ENCODE measurements at regions not wholly inside any gene's neighbourhood (a gene's known extent, or its start where the extent isn't known, plus 50 kb on each side); places are given as distances from the start of the nearest gene placed in this dataset.

DNA sequence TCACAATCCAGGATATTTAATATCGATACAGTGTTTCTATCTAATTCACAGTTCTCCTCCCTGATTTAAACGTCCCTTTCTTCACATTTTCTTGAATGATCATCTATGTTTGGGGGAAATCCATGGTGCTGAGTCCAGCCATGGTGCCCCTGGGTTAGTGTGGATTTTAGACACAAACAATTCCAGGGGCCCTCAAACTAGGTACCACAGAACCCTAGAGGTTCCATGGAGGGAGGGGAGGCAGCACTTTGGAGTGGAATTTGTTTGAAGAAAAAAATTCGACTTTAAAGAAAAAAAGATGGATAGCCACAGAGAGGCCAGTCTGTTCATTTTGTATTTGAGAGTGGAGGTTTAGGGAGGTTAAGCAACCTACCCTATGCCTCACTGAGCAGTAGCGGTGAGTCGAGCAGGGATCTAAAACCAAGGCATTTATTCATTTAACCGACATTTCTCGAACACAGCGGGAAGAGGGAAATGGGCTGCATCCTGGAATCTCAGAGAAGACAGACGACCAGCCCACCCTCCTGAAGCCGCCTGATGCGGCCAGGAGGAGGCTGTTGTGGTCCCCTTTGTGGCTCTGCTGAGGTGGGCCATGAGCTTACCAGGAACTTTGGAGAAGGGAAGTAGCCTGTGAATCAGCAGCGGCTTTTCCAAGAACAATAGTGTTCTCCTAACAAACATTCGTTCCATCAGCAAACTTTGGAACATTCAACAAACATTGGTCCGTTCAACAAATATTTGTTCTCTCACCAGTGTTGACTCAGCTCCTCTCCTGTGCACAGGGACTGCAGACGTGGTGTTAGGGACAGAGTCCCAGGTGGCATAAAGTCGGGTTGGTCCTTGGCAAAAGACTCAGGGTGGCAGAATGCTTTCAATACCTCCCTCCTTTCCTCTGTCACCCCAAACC is 103.5 kb upstream of the ZBTB40 start:
- DNase-seq (ENCODE audit: low read depth in 4 of 4, low spot score in 3 of 4): no peak

DNA sequence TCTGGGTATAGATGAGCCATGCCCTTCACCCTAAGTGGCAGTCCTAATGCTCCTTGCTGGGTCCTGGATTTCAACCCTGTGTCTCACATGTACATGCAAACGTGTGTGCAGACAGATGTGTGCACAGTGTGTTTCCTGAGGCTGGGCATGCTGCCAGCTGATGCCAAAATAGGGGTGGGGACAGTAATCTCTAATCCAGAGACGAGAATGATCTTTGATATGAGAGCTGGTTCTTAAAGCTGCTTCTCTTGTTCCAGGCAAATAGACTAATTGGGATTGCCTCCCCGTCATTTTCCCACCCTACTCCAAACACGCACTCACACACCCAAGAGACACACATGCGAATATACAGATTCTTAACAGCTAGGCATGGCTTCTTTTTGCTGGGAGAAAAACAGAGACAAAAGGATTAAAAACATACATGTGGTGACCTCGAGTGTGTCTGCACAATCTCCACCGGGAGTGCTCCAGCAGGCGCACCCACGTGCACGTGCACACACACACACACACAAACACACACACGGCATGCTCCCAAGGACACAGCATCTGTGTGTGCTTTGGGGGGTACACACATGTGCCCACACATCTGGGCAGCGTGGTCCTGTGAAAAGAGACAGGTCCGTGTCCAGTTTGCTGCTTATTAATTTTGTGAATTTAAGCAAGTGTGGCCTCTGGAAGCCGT is 102.1 kb upstream of the ZBTB40 start:
- no peak for DNase-seq (ENCODE audit: low read depth in 4 of 4, low spot score in 3 of 4)

DNA sequence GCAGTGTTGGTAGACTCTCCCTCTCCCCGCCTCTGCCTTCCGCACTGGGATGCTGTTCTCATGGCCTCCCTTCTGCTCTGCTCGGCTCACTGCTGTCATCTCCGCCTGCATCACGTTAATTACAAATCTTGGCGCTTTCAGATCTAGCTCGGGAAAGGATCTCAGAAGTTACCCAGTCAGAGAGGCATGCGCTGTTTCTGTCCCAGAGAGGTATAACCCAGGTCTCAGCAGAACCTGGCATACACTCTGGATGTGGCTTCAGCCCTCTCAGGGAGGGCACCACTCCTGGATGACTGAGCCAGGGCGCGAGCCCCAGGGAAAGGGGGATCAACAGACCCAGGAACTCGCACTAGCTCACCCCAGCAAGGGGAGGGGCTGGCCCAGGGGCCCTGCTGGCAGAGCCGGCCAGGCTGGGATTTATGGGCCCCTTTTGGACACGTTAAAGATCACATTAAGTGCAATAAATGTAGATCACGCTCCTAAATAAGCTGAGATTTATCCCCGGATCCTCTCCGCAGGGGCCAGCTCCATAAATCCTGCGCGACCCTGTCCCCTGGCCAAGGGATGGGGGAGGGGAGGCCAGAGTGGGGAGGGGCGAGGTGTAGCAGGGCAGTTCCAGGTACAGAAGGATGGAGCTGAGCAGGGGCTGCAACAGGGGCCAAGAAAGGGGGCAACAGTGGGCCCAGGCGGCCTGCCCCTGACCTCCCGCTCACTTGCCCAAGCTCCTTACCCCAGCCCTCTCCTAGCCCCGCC is 101.3 kb upstream of the ZBTB40 start:
- DNase-seq (ENCODE audit: low read depth in 4 of 4, low spot score in 3 of 4): no peak

DNA sequence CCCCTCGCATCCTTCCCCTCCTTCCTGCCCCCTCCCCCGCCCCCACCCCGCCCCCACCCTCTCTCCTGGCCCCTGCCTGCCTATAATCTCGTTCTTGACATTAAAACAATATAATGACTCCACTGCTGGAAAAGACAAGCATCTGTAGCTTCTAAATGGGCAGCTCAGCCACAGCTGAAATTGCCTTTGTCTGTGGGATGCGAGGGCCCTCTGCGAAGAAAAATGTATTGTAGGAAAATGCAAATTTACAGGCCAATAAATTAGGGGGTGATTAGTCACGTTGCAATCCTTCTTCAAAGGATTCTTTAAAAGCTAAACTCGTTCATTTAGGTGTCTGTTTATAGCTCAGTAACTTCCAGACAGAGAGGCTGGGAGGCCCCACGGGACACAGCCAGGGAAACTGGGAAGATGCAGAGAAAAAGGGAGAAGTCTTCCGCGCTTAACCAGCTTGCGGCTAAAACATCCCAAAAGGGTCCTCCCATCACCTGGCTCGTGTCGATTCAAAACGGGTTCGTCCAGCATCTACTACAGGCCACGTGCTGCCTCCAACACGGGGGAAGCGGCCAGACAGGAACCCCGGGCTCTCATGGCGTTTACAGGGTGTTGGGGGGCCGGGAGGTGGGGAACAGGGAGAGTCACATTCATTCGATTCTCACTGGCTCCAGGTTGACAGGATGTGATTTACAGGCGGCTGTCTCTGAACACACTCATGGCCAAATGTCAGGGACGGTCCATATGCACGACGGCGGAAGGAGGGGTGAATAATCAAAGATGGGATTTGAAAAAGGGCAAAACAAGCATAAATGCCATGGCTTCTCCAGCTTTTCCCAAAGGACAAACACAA is 100.5 kb upstream of the ZBTB40 start:
- no peak for DNase-seq (ENCODE audit: low read depth in 4 of 4, low spot score in 3 of 4)

DNA sequence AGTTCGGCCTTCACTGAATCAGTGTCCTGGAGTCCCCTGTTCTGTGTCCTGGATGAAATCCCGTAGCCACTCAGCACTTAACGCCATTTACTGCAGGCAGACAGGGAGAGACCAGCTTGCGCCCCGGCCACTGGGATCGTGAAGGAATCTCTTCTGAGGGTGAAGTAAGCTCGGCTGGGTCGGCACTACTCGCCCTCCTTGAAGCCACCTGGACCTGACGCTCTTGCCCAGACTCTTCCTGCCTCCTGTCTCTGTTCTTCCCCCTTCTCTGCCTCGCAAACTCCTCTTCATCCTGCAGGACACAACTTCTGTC is 99.9 kb upstream of the ZBTB40 start:
- DNase-seq (ENCODE audit: low read depth in 4 of 4, low spot score in 3 of 4): no peak

DNA sequence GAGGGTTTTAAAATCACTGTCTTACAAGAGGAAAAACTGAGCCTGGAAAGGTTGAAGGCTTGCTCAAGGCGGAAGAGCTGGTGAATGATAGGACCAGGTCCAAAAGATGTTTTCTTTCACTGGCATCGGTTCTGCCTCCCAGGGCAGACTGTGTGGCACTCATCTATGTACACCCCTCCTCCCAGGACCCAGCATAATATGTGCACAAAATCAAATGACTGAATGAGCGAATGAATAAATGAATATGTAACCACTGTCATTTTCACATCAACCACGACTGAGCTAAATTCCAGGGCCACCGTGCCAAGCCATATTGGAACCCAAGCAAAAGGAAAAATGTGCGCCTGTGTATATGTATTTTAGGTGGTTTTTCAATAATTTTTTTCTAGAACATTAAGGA is 99.3 kb upstream of the ZBTB40 start:
- DNase-seq (ENCODE audit: low read depth in 4 of 4, low spot score in 3 of 4): no peak

DNA sequence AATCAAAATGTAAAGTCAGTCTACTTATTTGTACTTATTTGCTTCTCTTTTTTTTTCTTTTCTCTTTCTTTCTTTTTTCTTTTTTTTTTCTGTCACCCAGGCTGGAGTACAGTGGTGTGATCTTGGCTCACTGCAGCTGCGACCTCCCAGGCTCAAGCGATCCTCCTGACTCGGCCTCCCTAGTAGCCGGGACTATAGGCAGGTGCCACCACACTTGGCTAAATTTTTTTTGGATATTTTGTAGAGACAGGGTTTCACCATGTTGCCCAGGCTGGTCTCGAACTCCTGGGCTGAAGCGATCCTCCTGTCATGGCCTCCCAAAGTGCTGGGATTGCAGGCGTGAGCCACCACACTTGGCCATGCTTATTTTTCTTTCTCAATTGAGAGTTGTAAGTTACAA is 98.8 kb upstream of the ZBTB40 start:
- no peak for DNase-seq (ENCODE audit: low read depth in 4 of 4, low spot score in 3 of 4)

DNA sequence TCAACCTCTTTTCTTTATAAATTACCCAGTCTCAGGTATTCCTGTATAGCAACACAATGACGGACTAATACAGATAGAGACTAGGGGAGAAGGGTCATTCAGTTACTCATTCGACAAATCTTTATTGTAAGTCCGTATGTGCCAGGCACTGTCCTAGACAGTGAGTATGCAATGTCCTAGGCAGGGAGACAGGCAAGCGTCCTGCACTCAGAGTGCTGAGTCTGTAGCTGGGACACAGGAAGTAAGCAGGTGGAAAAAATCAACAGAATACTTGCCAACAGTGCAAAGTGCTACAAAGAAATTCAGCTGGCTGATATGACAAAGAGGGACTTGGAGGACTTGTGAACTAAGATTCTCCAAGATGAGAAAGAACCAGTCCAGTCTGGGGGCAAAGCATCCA is 92.2 kb upstream of the ZBTB40 start:
- no peak for DNase-seq (ENCODE audit: low read depth in 4 of 4, low spot score in 3 of 4)

DNA sequence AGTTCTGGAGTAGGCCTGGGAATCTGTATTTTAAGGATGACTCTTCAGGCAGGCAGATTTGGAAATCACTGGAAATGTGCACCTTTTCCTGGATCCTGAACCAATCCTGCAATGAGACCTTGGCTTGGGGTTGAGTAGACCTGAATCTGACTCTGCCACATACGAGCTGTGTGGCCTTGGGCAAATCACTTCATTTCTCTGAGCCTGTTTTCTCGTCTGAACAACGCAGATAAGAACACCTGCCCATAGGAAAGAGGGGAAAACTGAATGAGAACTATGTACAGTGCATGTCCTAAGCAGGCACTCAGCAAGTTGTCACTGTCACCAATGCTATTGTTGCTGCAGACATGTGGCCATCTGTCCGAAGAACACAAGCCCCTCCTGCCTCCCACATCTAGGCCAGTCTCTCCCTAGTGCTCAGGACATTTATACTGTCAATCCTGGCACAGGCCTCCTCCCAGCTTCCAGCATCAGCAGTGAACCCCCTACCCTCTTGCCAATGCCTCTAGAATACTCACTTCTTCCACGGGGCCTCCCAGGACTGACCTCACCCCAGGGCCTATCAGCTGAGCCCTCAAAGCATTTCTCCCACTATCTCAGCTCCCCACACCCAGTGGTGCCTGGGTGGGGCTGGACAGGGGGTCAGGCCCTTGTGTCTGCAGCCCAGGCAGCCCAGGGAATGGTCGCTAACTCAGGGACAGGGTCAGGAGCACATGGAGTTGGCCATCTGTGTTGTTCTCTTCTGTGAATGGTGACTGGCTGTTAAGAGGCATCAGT is 88.8 kb upstream of the ZBTB40 start:
- no peak for DNase-seq (ENCODE audit: low read depth in 4 of 4, low spot score in 3 of 4)

DNA sequence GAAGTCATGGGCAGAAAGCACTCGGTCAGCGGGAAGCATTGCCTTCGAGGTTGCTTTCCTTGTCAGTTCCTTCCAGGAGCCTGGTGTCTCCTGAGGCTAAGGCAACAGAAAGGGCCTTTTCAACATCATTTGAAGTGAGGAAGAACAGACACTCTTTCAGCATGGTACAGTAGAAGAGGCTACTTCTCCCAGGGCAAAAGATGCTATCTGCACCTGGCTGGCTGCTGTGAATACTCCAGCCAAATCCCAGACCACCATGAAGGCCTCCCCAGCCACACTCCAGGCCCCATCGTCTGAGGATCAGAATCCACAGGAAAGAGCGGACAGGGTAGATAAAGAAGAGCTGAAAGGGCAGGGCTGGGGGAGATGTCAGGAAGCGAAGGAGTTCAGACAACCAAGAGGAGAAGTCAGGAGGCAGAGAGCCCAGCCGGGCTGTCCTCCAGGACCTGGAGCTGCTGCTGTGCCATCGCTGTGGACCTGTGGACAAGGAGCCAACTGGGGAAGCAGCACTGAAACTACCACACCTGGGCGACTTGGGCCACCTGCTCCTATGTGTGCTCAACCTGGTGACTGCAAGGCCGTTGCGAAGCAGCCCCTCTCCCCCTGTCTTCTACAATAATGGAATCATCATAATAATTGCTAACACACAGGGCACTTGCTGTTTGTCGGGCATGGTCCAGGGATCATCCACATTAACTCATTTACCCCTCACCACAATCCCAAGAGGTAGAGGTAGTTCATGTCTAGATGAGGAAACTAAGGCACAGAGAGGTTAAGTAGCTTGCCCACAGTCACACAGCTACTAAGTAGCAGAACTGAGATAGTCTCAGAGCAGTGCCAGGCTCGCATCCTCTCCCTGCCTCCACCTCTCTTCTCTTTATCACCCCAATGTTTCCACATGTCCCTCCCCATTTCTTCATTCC is 88.0 kb upstream of the ZBTB40 start:
- DNase-seq (ENCODE audit: low read depth in 4 of 4, low spot score in 3 of 4): no peak

DNA sequence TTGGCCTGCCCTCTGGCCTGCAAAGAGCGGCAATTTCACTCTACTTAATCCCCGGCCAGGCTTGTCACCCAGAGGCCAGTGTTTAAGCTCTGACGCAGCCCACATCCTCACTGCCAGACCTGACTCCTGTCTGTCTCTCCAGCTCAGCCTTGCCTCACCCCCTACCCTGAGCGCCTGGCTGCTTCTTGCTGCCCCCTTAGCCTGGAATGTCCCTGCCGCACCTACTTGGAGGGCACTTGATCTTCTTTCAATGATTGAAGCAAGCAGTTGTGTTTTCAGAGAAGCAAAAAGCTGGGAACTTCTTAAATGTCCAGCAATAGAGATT is 87.4 kb upstream of the ZBTB40 start:
- no peak for DNase-seq (ENCODE audit: low read depth in 4 of 4, low spot score in 3 of 4)

DNA sequence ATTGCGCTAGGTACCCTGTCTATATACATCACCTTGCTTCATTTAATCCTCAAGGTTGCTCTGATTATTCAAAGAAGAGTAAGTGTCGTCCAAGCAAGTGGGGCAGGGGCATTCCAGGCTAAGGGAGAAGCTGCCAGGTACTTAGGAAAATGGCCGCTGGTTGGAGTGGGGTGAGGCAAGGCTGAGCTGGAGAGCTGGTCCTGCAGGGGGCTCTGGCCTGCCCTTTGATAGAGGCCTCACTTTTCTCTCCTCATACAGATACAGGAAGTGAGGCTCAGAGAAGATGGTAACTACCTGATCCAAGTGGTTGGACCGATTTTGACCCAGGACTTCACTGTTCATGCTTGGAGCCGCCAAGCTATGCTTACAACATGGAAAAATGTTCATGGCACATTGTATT is 86.9 kb upstream of the ZBTB40 start:
- no peak for DNase-seq (ENCODE audit: low read depth in 4 of 4, low spot score in 3 of 4)

DNA sequence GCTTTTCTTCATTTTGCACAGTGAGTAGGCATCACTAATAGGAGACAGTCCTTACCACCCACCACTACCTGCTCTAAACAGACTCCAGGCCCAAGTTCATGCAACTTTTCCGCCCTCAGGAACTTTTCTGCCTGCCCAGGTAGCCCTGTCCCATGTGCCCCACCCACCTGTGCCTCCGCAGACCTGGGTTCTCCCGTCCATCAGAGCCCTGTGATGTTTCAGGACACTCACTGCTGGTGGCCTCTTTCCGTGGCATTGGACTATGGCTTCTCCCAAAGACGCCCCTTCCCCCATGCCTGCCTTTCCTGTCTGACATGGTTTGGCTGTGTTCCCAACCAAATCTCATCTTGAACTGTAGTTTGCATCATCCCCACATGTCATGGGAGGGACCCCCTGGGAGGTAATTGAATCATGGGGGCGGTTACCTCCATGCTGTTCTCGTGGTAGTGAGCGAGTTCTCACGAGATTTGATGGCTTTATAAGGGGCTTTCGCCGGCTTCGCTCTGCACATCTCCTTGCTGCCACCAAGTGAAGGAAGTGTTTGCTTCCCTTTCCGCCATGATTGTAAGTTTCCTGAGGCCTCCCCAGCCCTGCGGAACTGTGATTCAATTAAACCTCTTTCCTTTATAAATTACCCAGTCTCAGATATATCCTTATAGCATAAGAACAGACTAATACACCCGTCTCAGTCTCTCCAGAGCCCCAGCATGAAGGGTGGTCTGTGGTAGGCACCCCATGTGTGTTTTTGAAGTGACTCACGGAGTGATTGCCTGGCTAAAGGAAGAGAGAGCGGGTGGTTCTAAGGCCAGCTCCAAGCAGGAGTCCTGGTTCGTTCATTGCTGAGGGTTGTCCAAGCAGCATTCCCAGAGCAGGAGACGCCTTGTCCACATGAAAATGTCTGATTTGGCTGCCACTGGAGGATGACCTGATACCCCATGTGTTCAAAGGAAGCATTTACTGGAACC is 86.0 kb upstream of the ZBTB40 start:
- DNase-seq (ENCODE audit: low read depth in 4 of 4, low spot score in 3 of 4): no peak

DNA sequence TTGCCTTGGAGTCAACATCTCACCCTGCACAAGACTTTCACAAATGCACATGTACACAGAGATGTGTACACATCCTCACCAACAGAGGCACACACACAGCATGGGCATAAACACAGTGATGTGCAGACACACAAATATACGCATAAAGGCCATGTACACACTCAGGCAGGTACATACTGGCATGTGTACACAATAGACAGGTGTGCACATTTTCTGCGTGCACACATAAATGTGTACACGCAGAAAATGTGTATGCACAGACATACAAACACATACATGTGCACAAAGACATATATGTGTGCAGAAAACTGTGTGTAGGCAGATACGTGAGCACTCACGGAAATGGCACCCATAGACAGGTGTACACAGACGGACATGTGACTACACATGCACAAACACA is 85.3 kb upstream of the ZBTB40 start:
- no peak for DNase-seq (ENCODE audit: low read depth in 4 of 4, low spot score in 3 of 4)

DNA sequence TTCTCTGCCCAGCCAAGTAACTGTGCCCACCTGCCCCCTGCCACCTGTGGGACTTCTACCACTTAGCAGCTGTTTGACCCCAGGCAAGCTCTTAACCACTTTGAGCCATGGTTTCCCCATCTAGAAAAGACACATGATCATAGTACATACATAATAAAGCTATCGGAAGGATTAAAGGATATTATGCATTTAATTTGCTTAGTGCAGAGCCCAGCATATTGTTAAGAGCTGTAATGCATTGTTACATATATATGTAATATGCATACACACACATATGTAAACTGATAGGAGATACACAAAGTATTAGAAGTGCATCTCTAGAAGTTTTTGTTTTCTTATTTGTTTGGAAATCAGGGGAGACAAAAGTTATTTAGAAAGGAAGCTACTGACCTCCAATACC is 83.5 kb upstream of the ZBTB40 start:
- no peak for DNase-seq (ENCODE audit: low read depth in 4 of 4, low spot score in 3 of 4)

DNA sequence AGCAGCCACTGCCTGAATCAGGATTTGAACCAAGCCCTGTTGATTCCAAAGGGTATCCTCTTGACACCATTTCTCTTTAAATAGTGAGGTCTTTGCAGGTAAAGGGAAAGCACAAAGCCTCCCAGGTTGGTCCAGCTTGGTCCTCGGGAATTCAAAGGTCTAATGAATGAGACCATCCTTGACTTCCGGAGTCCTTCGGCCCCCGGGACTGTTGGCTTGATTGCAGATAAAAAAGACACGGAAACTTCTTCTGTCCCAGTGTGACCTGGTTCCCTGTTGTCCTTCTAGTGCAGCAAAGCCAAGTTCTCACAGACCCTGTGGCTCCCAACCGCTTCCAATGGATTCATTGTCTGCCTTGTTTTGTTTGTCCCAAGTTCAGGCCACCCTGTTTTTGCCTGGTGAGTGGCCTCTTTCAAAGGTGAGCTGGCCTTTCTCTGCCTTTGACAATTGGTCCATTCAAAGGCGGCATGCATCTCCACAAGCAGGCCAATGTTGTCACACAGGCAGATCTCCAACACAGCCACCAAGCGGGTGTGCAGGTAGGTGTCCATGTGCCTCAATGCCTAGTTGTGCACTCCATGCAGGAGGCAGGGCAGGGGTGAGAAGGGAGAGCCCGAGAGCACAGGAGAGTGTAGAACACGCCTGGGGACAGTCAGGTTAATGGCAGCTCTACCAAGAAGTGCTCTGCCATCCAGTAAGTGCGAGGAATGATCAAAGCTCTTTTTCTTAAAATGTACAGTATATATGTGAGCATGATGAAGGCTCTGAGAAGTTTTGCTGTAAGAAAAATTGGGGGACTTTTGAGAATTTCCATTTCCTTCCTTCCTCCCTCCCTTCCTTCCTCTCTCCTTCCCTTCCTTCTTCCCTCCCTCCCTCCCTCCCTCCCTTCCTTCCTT is 82.1 kb upstream of the ZBTB40 start:
- DNase-seq (ENCODE audit: low read depth in 4 of 4, low spot score in 3 of 4): no peak

DNA sequence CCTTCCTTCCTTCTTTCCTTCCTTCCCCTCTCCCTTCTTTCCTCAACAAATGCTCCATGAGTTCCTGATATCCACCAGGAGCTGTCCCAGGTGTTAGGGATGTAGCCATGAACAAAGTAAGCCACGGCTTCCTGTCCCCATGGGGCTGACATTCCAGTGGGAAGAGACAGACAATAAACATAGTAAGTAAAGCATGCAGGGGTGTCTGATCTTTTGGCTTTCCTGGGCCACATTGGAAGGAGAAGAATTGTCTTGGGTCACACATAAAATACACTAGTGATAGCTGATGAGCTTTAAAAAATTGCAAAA is 81.5 kb upstream of the ZBTB40 start:
- no peak for DNase-seq (ENCODE audit: low read depth in 4 of 4, low spot score in 3 of 4)
